GM12864 (cell line): ENCODE measurements at regions not wholly inside any gene's neighbourhood (a gene's known extent, or its start where the extent isn't known, plus 50 kb on each side); places are given as distances from the start of the nearest gene placed in this dataset.

Experiments used
- DNase-seq: peaks from one replicate; pipeline ENCODE4 v3.0.0-alpha.2; 2011; ENCODE audit warnings: low read depth
- H3K4me3 ChIP-seq: 2 replicates; pipeline ENCODE4 v1.5.1; 2011; ENCODE audit warnings: mild to moderate bottlenecking, low read depth, low read length, control low read depth
- TF ChIP-seq, protein P1 (sequence below): IDR thresholded peaks from 2 replicates; pipeline ENCODE4 v1.5.1; 2011; ENCODE audit warnings: low read depth, mild to moderate bottlenecking, moderate library complexity, low read length, control low read depth, inconsistent platforms; ENCODE audit errors: missing control alignments

DNA sequence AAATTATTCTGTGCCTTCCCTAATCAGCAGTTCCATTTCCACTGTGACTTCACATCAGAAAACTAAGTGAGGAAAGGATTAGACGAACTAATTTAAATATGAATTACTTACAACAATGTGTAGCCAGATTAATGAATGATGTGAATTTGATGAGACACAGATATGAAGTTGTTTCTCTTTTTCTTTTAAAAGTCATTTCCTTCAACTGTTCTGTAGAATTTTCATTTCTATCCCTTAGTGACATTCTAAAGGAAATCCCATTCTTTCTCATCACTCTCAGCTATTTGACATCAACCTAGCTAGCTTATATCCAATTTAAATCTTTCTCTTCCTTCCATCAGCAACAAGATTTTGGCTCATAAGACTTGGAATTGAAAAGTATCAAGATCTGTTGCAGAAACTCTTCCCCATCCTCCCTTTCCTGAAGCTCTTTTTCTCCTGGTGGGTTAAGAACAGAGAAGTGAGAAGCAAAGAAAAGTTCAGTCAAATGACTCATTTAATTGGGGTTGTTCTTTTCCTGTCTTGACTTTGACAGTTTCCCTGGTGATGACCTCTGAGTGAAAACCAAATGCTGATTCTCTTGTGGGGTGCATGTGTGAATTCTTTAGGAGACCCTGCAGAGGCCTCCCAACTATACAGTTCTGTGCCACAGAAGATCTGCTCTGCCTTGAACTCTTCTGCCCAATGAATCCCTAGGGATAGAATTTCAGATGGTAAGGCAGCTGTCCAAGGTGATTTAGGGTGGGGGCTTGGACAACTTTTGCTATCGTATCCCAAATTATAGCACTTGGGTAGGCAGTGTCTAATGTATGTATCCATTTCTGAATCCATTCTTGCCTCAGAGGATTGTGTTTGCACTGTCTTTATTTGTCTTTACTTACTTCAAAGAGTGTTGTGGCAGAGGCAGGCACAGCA is 232.5 kb upstream of the GPRIN3 start:
- DNase-seq, result no peak
- H3K4me3 ChIP-seq, result no peak overlapping the region
- TF ChIP-seq, protein P1, sequence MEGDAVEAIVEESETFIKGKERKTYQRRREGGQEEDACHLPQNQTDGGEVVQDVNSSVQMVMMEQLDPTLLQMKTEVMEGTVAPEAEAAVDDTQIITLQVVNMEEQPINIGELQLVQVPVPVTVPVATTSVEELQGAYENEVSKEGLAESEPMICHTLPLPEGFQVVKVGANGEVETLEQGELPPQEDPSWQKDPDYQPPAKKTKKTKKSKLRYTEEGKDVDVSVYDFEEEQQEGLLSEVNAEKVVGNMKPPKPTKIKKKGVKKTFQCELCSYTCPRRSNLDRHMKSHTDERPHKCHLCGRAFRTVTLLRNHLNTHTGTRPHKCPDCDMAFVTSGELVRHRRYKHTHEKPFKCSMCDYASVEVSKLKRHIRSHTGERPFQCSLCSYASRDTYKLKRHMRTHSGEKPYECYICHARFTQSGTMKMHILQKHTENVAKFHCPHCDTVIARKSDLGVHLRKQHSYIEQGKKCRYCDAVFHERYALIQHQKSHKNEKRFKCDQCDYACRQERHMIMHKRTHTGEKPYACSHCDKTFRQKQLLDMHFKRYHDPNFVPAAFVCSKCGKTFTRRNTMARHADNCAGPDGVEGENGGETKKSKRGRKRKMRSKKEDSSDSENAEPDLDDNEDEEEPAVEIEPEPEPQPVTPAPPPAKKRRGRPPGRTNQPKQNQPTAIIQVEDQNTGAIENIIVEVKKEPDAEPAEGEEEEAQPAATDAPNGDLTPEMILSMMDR, result no peak

DNA sequence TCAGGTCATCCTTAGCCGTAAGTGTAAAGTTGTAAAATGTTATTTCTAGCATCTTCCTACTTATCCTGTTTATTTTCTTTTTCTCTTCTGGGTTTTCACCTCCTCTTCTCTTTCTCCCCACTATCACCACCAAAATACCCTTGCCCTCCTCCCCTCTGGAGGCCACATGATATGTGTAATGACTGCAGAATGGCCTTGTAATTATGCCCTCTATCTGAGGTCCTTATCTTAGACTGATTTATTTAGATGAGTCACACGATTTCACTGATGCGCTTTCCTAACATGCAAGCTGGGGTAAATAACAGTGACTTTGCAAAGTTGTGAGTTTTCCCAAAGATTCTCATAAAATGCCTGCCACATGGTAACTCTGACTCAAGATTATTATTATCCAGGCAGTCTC is 231.8 kb upstream of the GPRIN3 start:
- DNase-seq, result no peak

DNA sequence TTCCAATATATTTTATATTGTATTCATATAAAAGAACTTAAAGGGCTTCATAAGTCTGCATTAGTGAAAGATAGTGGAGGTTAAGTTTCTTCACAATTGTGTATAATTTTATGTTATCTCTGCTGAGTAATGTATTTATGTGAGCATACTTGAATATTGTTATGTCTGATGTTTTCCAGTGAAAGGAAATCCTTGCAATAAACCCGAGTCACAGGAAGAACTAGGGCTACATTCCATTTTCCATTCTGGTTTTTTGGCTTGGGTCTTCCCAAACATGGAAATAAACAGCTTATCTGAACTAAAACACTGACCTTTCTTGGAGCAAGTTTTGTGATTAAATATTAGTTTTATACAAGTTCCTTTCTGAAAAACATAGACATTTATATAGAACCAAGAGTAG is 231.3 kb upstream of the GPRIN3 start:
- TF ChIP-seq, protein P1, result no peak
- DNase-seq, result no peak
- H3K4me3 ChIP-seq, result no peak overlapping the region

More for the DNA sequence above, 231.8 kb upstream of the GPRIN3 start:
- H3K4me3 ChIP-seq, result no peak overlapping the region
- TF ChIP-seq, protein P1, result no peak

DNA sequence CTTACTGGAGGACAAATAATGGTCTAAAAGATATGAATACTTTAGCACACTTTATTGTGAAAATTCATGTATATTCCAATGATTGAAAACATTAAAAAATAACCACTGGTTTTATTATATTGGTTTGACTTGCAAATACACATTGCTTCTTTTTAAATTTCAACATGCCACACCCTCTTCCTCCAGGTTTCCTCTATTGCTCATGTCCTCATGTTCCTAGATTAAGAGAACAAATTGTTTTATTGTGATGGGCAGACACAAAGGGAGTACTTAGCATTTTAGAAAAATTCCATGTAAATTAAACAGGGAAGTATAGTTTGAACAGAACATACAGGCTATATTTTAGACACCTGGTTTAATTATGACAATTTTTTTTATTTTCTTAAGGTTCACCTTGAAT is 230.6 kb upstream of the GPRIN3 start:
- no peak overlapping the region for H3K4me3 ChIP-seq
- no peak for DNase-seq
- TF ChIP-seq, protein P1, result no peak

DNA sequence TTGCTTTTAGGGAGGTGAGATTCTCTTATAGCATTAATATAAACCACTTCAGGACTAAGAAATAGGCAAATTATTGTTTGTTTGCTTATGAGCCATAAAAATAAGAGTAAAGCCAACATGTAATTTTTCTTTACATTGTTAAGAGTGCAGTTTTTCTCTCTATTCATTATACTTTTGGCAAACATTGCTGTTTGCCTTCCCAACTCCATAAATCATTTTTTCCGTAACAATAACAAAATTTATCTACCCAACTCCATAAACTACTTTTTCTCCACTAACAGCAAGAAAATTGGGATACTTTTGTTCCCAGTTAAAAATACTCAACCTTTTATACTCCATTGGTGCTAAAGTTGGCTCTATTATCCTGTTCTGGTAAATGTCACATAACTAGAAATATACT is 229.7 kb upstream of the GPRIN3 start:
- no peak for DNase-seq
- no peak overlapping the region for H3K4me3 ChIP-seq
- TF ChIP-seq, protein P1, result no peak

DNA sequence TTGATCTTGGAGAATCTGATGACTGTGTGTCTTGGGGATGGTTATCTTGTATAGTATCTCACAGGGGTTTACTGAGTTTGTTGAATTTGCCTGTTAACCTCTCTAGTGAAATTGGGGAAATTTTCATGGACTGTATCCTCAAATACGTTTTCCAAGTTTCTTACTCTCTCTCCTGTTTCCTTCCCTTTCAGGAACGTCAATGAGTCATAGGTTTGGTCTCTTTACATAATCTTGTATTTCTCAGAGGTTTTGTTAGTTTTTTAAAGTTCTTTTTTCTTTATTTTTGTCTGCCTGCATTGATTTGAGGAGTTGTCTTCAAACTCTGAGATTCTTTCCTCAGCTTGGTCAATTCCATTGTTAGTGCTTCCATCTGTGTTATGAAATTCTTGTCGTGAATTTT is 227.7 kb upstream of the GPRIN3 start:
- TF ChIP-seq, protein P1, result no peak
- no peak for DNase-seq
- H3K4me3 ChIP-seq, result no peak overlapping the region

DNA sequence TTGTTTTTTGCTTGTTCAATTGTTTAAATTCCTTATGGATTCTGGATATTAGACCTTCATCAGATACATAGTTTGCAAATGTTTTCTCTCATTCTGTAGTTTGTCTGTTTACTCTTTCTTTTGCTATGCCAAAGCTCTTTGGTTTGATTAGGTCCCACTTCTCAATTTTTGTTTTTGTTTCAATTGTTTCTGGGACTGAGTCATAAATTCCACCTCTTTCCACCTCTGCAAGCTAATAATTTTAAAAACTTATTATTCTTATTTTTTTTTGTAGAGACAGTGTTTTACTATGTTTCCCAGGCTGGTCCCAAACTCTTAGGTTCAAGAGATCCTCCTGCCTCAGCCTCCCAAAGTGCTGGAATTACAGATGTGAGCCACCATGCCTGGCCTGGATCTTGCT is 226.8 kb upstream of the GPRIN3 start:
- TF ChIP-seq, protein P1, result no peak
- no peak for DNase-seq
- no peak overlapping the region for H3K4me3 ChIP-seq
